ENCODE measurements at regions not wholly inside any gene's neighbourhood (a gene's known extent, or its start where the extent isn't known, plus 50 kb on each side); places are given as distances from the start of the nearest gene placed in this dataset.

GRCh38 chr10:112025228-112025627 is 158.3 kb downstream of the GPAM start:
- TF ChIP-seq CTCF (IDR thresholded peaks at IDR 0.05): no peak
- DNase-seq (ENCODE audit: low spot score): no peak
- Histone ChIP-seq H3K4me3 (no peak overlapping the region), H3K27ac (no peak overlapping the region)

GRCh38 chr10:112026438-112026837 is 157.1 kb downstream of the GPAM start:
- Histone ChIP-seq H3K4me3 (no peak overlapping the region), H3K27ac (no peak overlapping the region)
- no peak for DNase-seq (ENCODE audit: low spot score)
- TF ChIP-seq CTCF (IDR thresholded peaks at IDR 0.05): no peak

- DNase-seq (ENCODE audit: low spot score): no peak
- Histone ChIP-seq H3K27ac (no peak overlapping the region), H3K4me3 (no peak overlapping the region)
- TF ChIP-seq CTCF (IDR thresholded peaks at IDR 0.05): no peak
Observed at GRCh38 chr10:112027731-112028280, 155.8 kb downstream of the GPAM start.

GRCh38 chr10:112030431-112030830 is 153.1 kb downstream of the GPAM start:
- Histone ChIP-seq H3K4me3 (no peak overlapping the region), H3K27ac (no peak overlapping the region)
- DNase-seq (ENCODE audit: low spot score): no peak
- TF ChIP-seq CTCF (IDR thresholded peaks at IDR 0.05): no peak

GRCh38 chr10:112039823-112040222 is 143.7 kb downstream of the GPAM start:
- H3K4me3 ChIP-seq: no peak overlapping the region
- no peak overlapping the region for H3K27ac ChIP-seq
- DNase-seq (ENCODE audit: low spot score): no peak
- TF ChIP-seq CTCF (IDR thresholded peaks at IDR 0.05): no peak

GRCh38 chr10:112040696-112041095 is 142.9 kb downstream of the GPAM start:
- Histone ChIP-seq H3K27ac (no peak overlapping the region), H3K4me3 (no peak overlapping the region)
- DNase-seq (ENCODE audit: low spot score): no peak
- TF ChIP-seq CTCF (IDR thresholded peaks at IDR 0.05): no peak

GRCh38 chr10:112045938-112046337 is 137.6 kb downstream of the GPAM start:
- Histone ChIP-seq H3K4me3 (no peak overlapping the region), H3K27ac (no peak overlapping the region)
- DNase-seq (ENCODE audit: low spot score): no peak
- no peak for TF ChIP-seq CTCF (IDR thresholded peaks at IDR 0.05)
